ENCODE measurements at regions not wholly inside any gene's neighbourhood (a gene's known extent, or its start where the extent isn't known, plus 50 kb on each side); places are given as distances from the start of the nearest gene placed in this dataset.

DNA sequence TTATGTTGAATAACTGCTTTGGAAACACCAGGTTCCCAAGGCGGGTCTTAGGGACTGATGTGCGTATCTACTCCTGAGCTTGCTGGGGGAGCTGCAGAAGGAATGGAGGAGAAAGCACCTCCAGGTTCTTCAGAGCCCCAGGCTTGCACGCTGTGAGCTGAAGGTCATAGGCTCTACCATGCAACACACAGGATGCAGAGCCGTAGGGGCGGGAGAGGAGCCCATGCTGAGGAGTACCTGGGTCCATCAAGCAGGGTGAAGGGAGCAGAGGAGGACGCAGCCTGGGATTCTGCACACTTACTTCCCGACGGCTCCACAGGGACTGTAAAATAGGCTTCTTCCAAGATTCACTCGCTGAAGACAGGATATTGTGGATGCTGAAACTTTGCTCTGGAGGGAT lies 426.5 kb upstream of the FRG1 start:
- no peak overlapping the region for H3K27ac Mint-ChIP-seq (ENCODE audit: unreplicated experiment)
- no peak overlapping the region for H3K4me3 Mint-ChIP-seq (ENCODE audit: unreplicated experiment)
- DNase-seq (ENCODE audit: extremely low spot score, unreplicated experiment) = no peak
- H3K4me1 Mint-ChIP-seq (ENCODE audit: unreplicated experiment) = no peaks in the 10 kb centered on the region
- TF ChIP-seq, protein P1, sequence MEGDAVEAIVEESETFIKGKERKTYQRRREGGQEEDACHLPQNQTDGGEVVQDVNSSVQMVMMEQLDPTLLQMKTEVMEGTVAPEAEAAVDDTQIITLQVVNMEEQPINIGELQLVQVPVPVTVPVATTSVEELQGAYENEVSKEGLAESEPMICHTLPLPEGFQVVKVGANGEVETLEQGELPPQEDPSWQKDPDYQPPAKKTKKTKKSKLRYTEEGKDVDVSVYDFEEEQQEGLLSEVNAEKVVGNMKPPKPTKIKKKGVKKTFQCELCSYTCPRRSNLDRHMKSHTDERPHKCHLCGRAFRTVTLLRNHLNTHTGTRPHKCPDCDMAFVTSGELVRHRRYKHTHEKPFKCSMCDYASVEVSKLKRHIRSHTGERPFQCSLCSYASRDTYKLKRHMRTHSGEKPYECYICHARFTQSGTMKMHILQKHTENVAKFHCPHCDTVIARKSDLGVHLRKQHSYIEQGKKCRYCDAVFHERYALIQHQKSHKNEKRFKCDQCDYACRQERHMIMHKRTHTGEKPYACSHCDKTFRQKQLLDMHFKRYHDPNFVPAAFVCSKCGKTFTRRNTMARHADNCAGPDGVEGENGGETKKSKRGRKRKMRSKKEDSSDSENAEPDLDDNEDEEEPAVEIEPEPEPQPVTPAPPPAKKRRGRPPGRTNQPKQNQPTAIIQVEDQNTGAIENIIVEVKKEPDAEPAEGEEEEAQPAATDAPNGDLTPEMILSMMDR (IDR thresholded peaks at IDR 0.05) = no peak
- peaks cover 47% of the 10 kb centered on the region for H3K9me3 Mint-ChIP-seq (ENCODE audit: unreplicated experiment)
- no peaks in the 10 kb centered on the region for H3K36me3 Mint-ChIP-seq (ENCODE audit: unreplicated experiment)
- no peaks in the 10 kb centered on the region for H3K27me3 Mint-ChIP-seq (ENCODE audit: unreplicated experiment)

DNA sequence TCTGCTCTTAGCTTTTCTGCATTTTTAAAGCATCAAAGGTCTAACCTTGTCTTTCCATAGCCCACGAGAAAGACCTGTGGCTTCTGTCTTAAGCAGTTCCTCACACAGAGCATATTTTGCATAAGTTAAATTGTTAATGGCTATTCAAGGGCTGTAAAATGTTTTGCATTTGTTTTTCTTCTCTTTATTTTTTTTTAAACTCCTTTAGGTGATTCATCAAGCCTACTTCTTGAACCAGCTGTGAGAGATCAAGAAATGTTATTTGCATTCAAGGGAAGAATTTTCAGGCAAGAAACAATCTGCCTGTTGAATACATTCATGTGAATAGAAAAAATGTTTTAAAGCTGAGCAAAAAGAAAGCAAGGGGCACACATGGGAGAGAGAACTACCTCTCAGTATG lies 423.8 kb upstream of the FRG1 start:
- no peaks in the 10 kb centered on the region for H3K27me3 Mint-ChIP-seq (ENCODE audit: unreplicated experiment)
- DNase-seq (ENCODE audit: extremely low spot score, unreplicated experiment) = no peak
- no peaks in the 10 kb centered on the region for H3K36me3 Mint-ChIP-seq (ENCODE audit: unreplicated experiment)
- peaks cover 46% of the 10 kb centered on the region for H3K9me3 Mint-ChIP-seq (ENCODE audit: unreplicated experiment)
- TF ChIP-seq, protein P1 (IDR thresholded peaks at IDR 0.05) = no peak
- no peak overlapping the region for H3K4me3 Mint-ChIP-seq (ENCODE audit: unreplicated experiment)
- no peaks in the 10 kb centered on the region for H3K4me1 Mint-ChIP-seq (ENCODE audit: unreplicated experiment)
- no peak overlapping the region for H3K27ac Mint-ChIP-seq (ENCODE audit: unreplicated experiment)

DNA sequence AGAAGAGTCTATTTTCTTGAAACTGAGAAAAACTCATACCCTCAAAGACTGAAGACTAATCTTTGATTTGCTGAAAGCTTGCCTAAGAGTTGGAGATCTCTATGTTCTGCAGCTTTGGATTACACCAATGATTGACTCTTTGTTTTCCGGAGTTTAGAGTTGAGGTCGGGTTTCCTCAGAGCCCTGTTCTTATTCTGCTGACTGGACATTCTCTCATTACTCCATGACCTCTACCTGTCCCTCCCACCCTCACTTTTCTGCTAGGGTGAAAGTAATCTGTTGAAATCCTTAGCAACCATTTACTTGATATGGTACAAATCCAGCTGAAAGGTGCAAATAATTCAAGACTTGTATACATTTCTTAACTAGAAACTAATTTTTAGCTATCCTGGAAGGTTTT lies 421.5 kb upstream of the FRG1 start:
- H3K36me3 Mint-ChIP-seq (ENCODE audit: unreplicated experiment) = no peaks in the 10 kb centered on the region
- DNase-seq (ENCODE audit: extremely low spot score, unreplicated experiment) = no peak
- TF ChIP-seq, protein P1 (IDR thresholded peaks at IDR 0.05) = no peak
- H3K9me3 Mint-ChIP-seq (ENCODE audit: unreplicated experiment) = peaks cover 57% of the 10 kb centered on the region
- no peaks in the 10 kb centered on the region for H3K4me1 Mint-ChIP-seq (ENCODE audit: unreplicated experiment)
- H3K27me3 Mint-ChIP-seq (ENCODE audit: unreplicated experiment) = no peaks in the 10 kb centered on the region
- H3K27ac Mint-ChIP-seq (ENCODE audit: unreplicated experiment) = no peak overlapping the region
- H3K4me3 Mint-ChIP-seq (ENCODE audit: unreplicated experiment) = no peak overlapping the region

DNA sequence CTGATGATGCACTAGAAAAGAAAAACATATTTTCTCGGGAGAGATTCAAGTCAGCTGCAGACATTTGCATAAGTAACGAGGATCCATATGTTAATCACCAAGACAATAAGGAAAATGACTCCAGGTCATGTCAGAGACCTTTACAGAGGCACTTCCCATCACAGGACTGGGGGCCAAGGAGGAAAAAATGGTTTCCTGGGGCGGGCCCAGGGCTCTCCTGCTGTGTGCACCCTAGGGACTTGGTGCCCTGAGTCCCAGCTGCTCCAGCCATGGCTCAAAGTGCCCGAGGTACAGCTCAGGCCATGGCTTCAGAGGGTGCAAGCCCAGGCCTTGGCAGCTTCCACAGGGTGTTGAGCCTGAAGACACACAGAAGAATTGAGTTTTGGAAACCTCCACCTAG lies 415.4 kb upstream of the FRG1 start:
- H3K9me3 Mint-ChIP-seq (ENCODE audit: unreplicated experiment) = peaks cover 74% of the 10 kb centered on the region
- no peaks in the 10 kb centered on the region for H3K4me1 Mint-ChIP-seq (ENCODE audit: unreplicated experiment)
- no peak for DNase-seq (ENCODE audit: extremely low spot score, unreplicated experiment)
- no peaks in the 10 kb centered on the region for H3K27me3 Mint-ChIP-seq (ENCODE audit: unreplicated experiment)
- no peaks in the 10 kb centered on the region for H3K36me3 Mint-ChIP-seq (ENCODE audit: unreplicated experiment)
- H3K4me3 Mint-ChIP-seq (ENCODE audit: unreplicated experiment) = no peak overlapping the region
- TF ChIP-seq, protein P1 (IDR thresholded peaks at IDR 0.05) = no peak
- no peak overlapping the region for H3K27ac Mint-ChIP-seq (ENCODE audit: unreplicated experiment)

DNA sequence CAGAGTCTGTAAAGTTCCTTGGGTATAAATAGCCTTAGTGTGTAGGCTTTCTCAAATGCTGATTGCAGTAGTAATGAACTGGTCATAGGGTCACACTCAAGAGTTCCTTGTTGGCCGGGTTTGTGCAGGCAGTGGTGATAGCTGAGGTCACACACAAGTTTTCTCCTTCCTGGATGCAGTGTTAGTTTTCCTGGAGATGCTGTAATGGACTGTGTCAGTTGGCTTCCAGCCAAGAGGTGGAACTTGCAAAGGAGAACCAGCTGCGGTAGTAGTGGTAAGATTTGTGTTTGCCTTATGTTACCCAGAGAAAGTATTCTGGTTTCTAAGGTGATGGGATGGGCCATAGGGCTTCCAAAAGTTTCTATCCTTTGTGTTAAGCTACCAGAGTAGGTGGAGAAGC lies 409.8 kb upstream of the FRG1 start:
- TF ChIP-seq, protein P1 (IDR thresholded peaks at IDR 0.05) = no peak

More for the DNA sequence above, 409.8 kb upstream of the FRG1 start:
- no peak for DNase-seq (ENCODE audit: extremely low spot score, unreplicated experiment)
- Mint-ChIP-seq H3K36me3 (ENCODE audit: unreplicated experiment) (no peaks in the 10 kb centered on the region), H3K27me3 (ENCODE audit: unreplicated experiment) (no peaks in the 10 kb centered on the region), H3K4me3 (ENCODE audit: unreplicated experiment) (no peak overlapping the region), H3K4me1 (ENCODE audit: unreplicated experiment) (no peaks in the 10 kb centered on the region), H3K27ac (ENCODE audit: unreplicated experiment) (no peak overlapping the region), H3K9me3 (ENCODE audit: unreplicated experiment) (peaks cover 65% of the 10 kb centered on the region)

Measured in osteocyte (in vitro differentiated cells).